ENCODE measurements at regions not wholly inside any gene's neighbourhood (a gene's known extent, or its start where the extent isn't known, plus 50 kb on each side); places are given as distances from the start of the nearest gene placed in this dataset.

DNA sequence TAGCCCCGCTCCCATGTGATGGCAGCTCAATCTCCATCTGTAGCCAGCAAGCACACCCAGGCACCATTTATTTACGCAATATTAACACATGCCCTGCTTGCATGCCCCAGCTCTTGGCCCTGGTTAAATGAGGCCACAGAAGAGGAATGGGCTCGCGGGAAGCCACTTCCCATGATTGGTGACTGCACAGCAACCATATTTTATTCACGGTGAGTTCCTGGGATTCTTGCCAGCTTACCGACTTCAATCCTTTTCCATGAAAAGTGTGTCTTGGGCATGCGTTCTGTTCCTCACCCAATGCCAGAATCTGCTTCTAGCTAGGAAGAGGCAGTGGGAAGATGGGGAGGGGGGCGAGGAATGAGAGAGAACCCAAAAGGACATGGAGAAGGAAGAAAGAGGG, 54.7 kb downstream of the PITPNM2 start:
- H3K4me1 ChIP-seq, result peaks cover 24% of the 10 kb centered on the region
- TF ChIP-seq, protein P1, sequence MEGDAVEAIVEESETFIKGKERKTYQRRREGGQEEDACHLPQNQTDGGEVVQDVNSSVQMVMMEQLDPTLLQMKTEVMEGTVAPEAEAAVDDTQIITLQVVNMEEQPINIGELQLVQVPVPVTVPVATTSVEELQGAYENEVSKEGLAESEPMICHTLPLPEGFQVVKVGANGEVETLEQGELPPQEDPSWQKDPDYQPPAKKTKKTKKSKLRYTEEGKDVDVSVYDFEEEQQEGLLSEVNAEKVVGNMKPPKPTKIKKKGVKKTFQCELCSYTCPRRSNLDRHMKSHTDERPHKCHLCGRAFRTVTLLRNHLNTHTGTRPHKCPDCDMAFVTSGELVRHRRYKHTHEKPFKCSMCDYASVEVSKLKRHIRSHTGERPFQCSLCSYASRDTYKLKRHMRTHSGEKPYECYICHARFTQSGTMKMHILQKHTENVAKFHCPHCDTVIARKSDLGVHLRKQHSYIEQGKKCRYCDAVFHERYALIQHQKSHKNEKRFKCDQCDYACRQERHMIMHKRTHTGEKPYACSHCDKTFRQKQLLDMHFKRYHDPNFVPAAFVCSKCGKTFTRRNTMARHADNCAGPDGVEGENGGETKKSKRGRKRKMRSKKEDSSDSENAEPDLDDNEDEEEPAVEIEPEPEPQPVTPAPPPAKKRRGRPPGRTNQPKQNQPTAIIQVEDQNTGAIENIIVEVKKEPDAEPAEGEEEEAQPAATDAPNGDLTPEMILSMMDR (IDR thresholded peaks at IDR 0.05; ENCODE audit: low read depth, low read length), result no peak
- H3K9me3 ChIP-seq, result no peaks in the 10 kb centered on the region
- no peak overlapping the region for H3K4me3 ChIP-seq (ENCODE audit: low read depth, low read length)
- DNase-seq, result no peak
- no peaks in the 10 kb centered on the region for H3K27me3 ChIP-seq
- no peaks in the 10 kb centered on the region for H3K36me3 ChIP-seq

DNA sequence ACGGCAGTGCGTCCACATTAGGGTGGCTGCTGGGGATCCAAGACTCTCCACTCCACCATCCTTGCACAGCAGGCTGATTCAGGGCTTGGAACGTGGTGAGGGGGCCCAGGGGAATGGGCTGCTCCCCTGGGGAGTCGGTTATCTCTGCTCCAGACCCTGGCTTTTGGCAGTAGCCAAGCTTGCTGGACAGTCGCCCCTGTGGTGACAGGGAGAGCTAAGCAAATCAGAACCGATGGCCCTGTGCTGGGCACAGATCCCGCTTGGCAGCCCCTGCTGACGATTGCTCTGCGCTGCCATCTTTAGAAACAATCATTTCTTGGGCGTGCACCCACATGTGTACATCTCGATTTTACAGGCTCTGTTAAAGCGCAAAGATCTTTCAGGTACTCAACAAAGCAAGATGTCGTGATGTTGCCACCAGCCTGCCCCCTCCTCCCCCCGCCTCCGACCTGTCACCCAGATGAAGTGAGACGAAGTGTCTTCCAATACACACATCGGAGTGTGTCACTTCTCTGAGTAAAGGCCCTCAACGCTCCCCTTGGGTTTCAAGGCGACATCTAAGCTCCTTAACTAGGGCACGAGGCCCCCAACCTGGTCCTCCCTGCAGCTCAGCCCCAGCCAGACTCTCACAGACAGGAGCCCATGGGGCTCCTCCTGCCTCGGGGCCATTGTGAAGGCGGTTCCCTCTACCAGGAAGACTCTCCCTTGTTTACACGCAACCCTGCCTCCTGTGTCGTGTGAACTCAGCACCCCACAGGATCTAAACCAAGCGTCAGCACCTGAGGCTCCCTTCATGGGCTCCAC, 55.6 kb downstream of the PITPNM2 start:
- TF ChIP-seq, protein P1 (IDR thresholded peaks at IDR 0.05; ENCODE audit: low read depth, low read length), result no peak
- no peaks in the 10 kb centered on the region for H3K9me3 ChIP-seq
- peaks cover 24% of the 10 kb centered on the region for H3K4me1 ChIP-seq
- no peaks in the 10 kb centered on the region for H3K36me3 ChIP-seq
- no peaks in the 10 kb centered on the region for H3K27me3 ChIP-seq
- no peak overlapping the region for H3K4me3 ChIP-seq (ENCODE audit: low read depth, low read length)
- peak; percentile 60 for DNase-seq

DNA sequence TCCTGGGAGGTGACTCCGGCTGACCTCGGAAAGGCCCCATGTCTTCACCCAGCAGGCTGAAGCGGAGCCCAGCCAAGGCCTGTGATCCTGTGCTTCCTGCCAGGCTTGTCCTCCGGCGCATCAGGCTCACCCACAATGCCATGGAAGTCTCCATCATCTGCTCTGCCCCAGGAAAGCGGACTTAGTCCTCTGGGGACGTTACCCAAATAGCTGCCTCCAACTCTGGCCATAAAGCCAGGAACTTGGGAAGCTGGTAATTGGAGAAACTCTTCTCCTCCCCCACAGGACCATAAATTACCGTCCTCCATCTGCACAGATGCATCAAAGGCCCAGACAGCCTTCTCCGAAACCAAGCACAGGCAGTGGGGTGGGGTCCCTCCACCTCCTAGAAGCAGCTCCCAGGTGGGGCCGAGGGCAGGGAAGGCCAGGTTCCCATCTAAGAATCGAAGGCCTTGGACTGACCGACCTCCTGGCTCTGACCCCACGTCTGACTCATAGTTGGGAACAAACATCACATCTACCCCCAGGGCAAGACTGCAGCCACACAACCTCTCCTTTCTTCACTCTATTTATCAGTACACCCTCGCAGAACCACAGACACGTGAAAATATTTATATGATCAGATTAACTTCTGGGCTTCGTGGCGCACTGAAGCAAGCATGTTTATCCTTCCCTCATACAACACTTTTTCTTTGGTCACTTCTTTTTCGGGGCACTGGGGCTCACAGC, 56.4 kb downstream of the PITPNM2 start:
- DNase-seq, result peak; percentile 51
- TF ChIP-seq, protein P1 (IDR thresholded peaks at IDR 0.05; ENCODE audit: low read depth, low read length), result no peak
- Histone ChIP-seq H3K4me3 (ENCODE audit: low read depth, low read length) (no peak overlapping the region), H3K4me1 (peaks cover 21% of the 10 kb centered on the region), H3K9me3 (no peaks in the 10 kb centered on the region), H3K36me3 (no peaks in the 10 kb centered on the region), H3K27me3 (no peaks in the 10 kb centered on the region)

DNA sequence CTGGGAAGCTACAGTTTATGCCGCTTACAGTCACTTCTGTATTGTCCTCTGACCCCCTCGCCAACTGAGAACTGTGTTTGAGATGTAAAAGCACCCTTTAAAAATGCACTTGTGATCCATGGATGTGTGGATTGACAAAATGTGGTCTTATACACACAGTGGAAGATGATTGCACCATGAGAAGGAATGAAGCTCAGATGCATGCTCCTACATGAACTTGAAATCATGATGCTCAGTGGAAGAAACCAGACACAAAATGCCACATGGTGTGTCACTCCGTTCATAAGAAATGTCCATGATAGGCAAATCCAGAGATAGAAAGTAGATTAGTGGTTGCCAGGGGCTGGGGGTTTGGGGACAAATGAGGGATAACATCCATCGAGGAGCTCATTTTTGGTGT, 58.0 kb downstream of the PITPNM2 start:
- Histone ChIP-seq H3K4me1 (peaks cover 14% of the 10 kb centered on the region), H3K36me3 (no peaks in the 10 kb centered on the region), H3K4me3 (ENCODE audit: low read depth, low read length) (no peak overlapping the region), H3K9me3 (no peaks in the 10 kb centered on the region), H3K27me3 (no peaks in the 10 kb centered on the region)
- DNase-seq, result no peak
- TF ChIP-seq, protein P1 (IDR thresholded peaks at IDR 0.05; ENCODE audit: low read depth, low read length), result no peak

DNA sequence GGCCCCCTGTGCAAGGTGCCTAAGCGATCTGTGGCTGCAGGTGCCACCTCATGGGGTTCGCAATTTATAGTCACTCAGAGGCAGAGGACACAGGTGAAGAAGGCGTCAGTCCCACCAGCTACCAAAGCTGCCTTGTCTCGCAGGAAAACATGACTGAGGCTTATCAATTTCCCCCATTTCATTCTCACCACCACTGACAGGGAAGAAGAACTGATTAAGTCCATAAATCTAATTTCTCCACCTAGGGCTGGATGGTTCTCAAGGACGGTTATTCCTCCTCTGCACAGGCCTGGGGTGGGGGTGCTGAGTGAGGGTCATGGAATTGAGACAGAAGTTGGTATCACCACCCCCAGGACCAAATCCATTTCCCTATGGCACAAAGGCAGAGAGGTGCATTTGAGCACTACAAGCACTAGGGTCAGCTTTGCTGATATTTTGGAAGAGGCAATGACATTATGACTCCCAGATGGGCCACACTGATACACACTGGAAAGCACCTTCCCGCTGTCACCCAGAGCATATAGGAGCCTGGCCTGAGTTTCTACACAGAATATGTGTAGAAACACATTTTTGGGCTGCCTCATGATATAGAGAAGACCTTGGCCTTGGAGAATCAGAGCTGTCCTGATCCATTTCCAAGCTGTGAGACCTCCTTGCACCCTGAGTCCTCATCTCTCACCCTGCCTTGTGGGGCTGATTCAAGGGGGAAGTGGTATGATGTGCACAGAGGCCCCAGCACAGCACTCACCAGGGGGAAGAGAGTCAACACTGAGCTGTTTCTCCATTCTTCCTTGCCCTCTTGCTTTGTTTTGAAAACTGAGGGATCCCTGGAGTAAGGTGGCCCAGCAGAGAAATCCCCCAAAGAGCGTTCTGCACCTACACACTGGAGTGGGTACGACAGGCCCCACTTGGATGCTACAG, 59.4 kb downstream of the PITPNM2 start:
- no peaks in the 10 kb centered on the region for H3K36me3 ChIP-seq
- no peak overlapping the region for H3K4me3 ChIP-seq (ENCODE audit: low read depth, low read length)
- H3K4me1 ChIP-seq, result peaks cover 14% of the 10 kb centered on the region
- DNase-seq, result no peak
- TF ChIP-seq, protein P1 (IDR thresholded peaks at IDR 0.05; ENCODE audit: low read depth, low read length), result no peak
- H3K27me3 ChIP-seq, result no peaks in the 10 kb centered on the region
- H3K9me3 ChIP-seq, result no peaks in the 10 kb centered on the region

All from BE2C (cell line).